ENCODE measurements at regions not wholly inside any gene's neighbourhood (a gene's known extent, or its start where the extent isn't known, plus 50 kb on each side); places are given as distances from the start of the nearest gene placed in this dataset.

DNA sequence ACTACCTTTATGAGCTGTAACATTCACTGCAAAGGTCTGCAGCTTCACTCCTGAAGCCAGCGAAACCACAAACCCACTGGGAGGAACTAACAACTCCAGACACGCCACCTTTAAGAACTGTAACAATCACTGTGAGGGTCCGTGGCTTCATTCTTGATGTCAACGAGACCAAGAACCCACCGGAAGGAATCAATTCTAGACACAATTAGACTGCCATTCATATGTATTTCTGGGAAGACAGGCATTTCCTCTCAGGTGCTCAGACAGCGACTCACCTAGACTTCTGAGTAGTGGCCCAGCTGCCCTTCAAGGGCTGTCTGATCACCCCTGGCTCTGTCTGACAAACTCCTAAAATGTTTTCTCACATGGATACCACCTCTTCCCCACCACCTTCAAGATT lies 506.8 kb downstream of the PDCD6IP start:
- Histone ChIP-seq H3K9me3 (no peaks in the 10 kb centered on the region), H3K4me1 (no peaks in the 10 kb centered on the region), H3K27me3 (no peaks in the 10 kb centered on the region), H3K4me3 (ENCODE audit: low read depth, low read length) (no peak overlapping the region), H3K36me3 (no peaks in the 10 kb centered on the region)
- TF ChIP-seq, protein P1, sequence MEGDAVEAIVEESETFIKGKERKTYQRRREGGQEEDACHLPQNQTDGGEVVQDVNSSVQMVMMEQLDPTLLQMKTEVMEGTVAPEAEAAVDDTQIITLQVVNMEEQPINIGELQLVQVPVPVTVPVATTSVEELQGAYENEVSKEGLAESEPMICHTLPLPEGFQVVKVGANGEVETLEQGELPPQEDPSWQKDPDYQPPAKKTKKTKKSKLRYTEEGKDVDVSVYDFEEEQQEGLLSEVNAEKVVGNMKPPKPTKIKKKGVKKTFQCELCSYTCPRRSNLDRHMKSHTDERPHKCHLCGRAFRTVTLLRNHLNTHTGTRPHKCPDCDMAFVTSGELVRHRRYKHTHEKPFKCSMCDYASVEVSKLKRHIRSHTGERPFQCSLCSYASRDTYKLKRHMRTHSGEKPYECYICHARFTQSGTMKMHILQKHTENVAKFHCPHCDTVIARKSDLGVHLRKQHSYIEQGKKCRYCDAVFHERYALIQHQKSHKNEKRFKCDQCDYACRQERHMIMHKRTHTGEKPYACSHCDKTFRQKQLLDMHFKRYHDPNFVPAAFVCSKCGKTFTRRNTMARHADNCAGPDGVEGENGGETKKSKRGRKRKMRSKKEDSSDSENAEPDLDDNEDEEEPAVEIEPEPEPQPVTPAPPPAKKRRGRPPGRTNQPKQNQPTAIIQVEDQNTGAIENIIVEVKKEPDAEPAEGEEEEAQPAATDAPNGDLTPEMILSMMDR (IDR thresholded peaks at IDR 0.05; ENCODE audit: low read depth, low read length) = no peak
- no peak for DNase-seq

DNA sequence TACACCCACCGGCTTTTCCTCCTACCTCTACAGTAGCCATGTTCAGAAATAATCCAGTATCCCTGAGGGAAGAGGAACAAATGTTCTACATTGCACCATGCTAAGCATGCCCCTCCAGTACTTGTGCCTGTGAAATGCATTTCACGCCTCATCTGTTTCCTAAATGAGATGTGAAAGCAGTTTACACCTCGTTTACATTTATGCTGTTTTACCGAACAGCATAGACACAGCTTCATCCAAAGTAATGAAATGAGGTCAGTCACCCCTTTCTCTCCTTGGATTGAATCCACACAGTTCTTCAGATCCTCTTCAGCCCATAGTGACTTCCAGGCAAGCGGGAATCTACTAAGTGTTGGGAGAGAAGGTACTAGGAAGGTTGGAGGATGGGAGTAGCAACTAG lies 514.3 kb downstream of the PDCD6IP start:
- TF ChIP-seq, protein P1 (IDR thresholded peaks at IDR 0.05; ENCODE audit: low read depth, low read length) = no peak
- DNase-seq = no peak
- no peak overlapping the region for H3K4me3 ChIP-seq (ENCODE audit: low read depth, low read length)
- no peaks in the 10 kb centered on the region for H3K27me3 ChIP-seq
- H3K4me1 ChIP-seq = no peaks in the 10 kb centered on the region
- H3K36me3 ChIP-seq = no peaks in the 10 kb centered on the region
- no peaks in the 10 kb centered on the region for H3K9me3 ChIP-seq

DNA sequence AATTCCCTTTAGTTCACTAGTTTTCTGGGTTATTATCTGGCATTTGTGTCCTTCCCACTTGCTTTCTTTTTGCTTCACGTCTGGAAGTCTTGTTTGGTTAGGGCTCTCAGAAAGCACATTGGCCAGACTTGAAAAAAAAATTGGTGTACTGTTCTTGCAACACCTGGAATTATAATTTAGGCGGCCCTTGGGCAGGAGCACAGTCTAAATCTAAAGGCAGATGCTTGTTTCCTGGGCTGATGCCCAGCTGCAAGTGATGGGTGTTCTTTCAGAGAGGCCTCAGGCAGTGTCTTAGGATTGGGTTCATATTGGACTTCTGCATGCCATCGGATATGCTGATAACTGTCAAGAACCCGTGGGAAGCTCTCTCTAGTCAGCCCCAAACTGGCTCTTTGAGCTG lies 521.5 kb downstream of the PDCD6IP start:
- H3K27me3 ChIP-seq = no peaks in the 10 kb centered on the region
- TF ChIP-seq, protein P1 (IDR thresholded peaks at IDR 0.05; ENCODE audit: low read depth, low read length) = no peak
- no peaks in the 10 kb centered on the region for H3K36me3 ChIP-seq
- no peaks in the 10 kb centered on the region for H3K4me1 ChIP-seq
- no peaks in the 10 kb centered on the region for H3K9me3 ChIP-seq
- DNase-seq = no peak
- no peak overlapping the region for H3K4me3 ChIP-seq (ENCODE audit: low read depth, low read length)

DNA sequence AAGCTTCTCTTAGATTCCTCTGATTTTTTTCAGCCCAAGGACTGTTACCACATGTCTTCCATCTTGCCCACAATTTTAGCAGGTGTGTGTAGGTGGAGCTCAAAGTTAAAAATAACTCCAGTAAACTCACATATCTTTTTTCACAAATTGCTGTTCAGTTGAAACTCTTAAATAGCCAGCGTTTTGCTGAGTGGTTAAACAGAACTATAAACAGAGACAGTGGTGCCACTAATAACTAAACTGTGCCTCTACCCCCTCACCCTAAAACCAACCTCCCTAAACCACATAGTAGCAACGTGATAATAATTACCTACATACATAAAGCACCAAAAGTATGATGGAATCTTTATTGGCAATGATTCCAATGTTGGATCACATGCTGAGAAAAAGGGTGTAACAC lies 525.1 kb downstream of the PDCD6IP start:
- Histone ChIP-seq H3K36me3 (no peaks in the 10 kb centered on the region), H3K27me3 (no peaks in the 10 kb centered on the region), H3K9me3 (no peaks in the 10 kb centered on the region), H3K4me3 (ENCODE audit: low read depth, low read length) (no peak overlapping the region), H3K4me1 (no peaks in the 10 kb centered on the region)
- DNase-seq = no peak
- TF ChIP-seq, protein P1 (IDR thresholded peaks at IDR 0.05; ENCODE audit: low read depth, low read length) = no peak

DNA sequence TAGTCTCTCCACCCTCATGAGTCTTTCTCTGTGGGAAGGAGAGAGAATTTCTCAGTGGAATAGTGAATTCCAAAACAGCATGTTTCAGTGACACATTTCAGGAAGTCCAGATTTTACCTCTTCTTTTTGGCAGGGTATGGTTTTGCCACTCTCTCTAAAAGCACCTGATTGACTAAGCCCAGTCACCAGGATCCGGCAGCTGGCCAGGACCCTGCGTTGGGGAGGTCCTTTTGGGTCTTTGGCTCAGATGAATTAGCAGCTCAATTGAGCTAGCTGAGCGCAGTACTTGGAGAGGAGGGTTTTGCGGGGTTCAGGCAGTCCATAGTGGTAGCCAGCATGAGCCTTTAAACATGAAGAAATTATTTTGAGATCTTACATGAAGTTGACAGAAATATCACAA lies 548.2 kb downstream of the PDCD6IP start:
- Histone ChIP-seq H3K4me1 (no peaks in the 10 kb centered on the region), H3K27me3 (no peaks in the 10 kb centered on the region), H3K4me3 (ENCODE audit: low read depth, low read length) (no peak overlapping the region), H3K36me3 (no peaks in the 10 kb centered on the region), H3K9me3 (no peaks in the 10 kb centered on the region)
- TF ChIP-seq, protein P1 (IDR thresholded peaks at IDR 0.05; ENCODE audit: low read depth, low read length) = no peak
- no peak for DNase-seq

DNA sequence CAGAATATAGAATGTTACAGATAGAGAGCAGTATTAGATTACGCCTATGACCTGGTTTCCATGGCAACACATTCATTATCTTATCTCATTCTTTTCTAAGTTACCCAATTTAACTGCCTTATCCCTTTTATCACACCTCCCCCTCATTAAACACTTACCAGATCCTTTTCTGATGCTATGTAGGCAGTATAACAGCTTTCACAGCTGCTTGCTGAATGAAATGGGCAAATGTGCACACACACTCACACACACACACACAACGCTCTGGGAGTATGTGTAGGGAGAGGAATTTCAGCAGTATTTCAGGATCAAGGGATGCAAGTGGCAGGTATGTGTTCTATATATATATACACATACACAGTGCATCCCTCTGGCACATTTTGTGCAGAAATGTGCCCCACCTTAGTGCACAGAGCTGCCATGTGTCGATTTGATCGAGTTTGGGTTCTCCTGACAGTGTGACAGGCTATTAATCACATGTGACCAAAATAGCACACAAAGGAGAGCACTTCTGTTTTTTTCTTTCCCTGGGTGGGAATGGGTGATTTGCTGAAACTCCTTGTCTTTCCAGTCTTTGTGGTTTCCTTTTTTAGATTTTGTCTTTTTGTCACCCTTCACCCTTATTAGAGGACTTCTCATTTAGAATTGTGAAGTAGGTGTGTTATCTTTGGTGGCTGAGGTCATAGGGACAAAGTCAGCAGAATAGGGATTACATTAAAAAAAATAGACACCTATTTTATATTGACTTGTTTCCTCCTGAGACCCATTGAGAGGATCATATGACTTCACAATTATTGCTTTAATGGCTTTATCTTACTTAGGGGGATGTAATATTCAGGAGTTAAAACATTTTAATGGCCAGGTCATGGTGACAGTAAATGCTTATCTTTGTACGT lies 553.7 kb downstream of the PDCD6IP start:
- DNase-seq = no peak
- H3K9me3 ChIP-seq = no peaks in the 10 kb centered on the region
- H3K4me3 ChIP-seq (ENCODE audit: low read depth, low read length) = no peak overlapping the region
- TF ChIP-seq, protein P1 (IDR thresholded peaks at IDR 0.05; ENCODE audit: low read depth, low read length) = no peak
- no peaks in the 10 kb centered on the region for H3K4me1 ChIP-seq
- H3K36me3 ChIP-seq = no peaks in the 10 kb centered on the region
- H3K27me3 ChIP-seq = no peaks in the 10 kb centered on the region

Data from BE2C (cell line).